Mucosa of rectum (tissue), 2 donors: ENCODE measurements at regions not wholly inside any gene's neighbourhood (a gene's known extent, or its start where the extent isn't known, plus 50 kb on each side); places are given as distances from the start of the nearest gene placed in this dataset.

Experiments
- H3K27ac ChIP-seq, 2 donors: one replicate each; pipeline ENCODE4 v1.7.0; 2013; ENCODE audit warnings: inconsistent platforms in 2 of 2, low read depth in 2 of 2, low read length in 2 of 2
- H3K27me3 ChIP-seq, 2 donors: one replicate each; pipeline ENCODE4 v1.7.0; 2013; ENCODE audit warnings: low read length in 2 of 2; ENCODE audit not compliant: control insufficient read depth in 2 of 2, insufficient read depth in 2 of 2
- H3K36me3 ChIP-seq, 2 donors: one replicate each; pipeline ENCODE4 v1.7.0; 2013; ENCODE audit warnings: low read length in 2 of 2; ENCODE audit not compliant: control insufficient read depth in 2 of 2, insufficient read depth in 2 of 2
- H3K4me1 ChIP-seq, 2 donors: one replicate each; pipeline ENCODE4 v1.7.0; 2013; ENCODE audit warnings: low read length in 2 of 2, mild to moderate bottlenecking in 1 of 2; ENCODE audit not compliant: control insufficient read depth in 2 of 2, insufficient read depth in 2 of 2
- H3K4me3 ChIP-seq, 2 donors: one replicate each; pipeline ENCODE4 v1.7.0; 2013; ENCODE audit warnings: low read length in 2 of 2
- H3K9ac ChIP-seq, 2 donors: one replicate each; pipeline ENCODE4 v1.7.0; 2013; ENCODE audit warnings: low read length in 2 of 2, low read depth in 1 of 2, mild to moderate bottlenecking in 1 of 2
- H3K9me3 ChIP-seq, 2 donors: one replicate each; pipeline ENCODE4 v1.7.0; 2013; ENCODE audit warnings: low read length in 2 of 2; ENCODE audit not compliant: control insufficient read depth in 2 of 2
- donor health status: healthy.
- donor health status: Normal muscosa, but diverticular disease.

GRCh38 chr10:121049489-121049888 is 198.3 kb downstream of the WDR11 start:
- Histone ChIP-seq H3K27me3 (no peaks in the 10 kb centered on the region), H3K36me3 (no peaks in the 10 kb centered on the region), H3K27ac (no peak overlapping the region), H3K9me3 (no peaks in the 10 kb centered on the region), H3K4me3 (no peak overlapping the region), H3K9ac (no peak overlapping the region), H3K4me1 (no peaks in the 10 kb centered on the region)

GRCh38 chr10:121049923-121050322 is 198.8 kb downstream of the WDR11 start:
- no peaks in the 10 kb centered on the region for H3K36me3 ChIP-seq
- no peaks in the 10 kb centered on the region for H3K27me3 ChIP-seq
- no peaks in the 10 kb centered on the region for H3K9me3 ChIP-seq
- no peak overlapping the region for H3K27ac ChIP-seq
- no peaks in the 10 kb centered on the region for H3K4me1 ChIP-seq
- H3K9ac ChIP-seq: no peak overlapping the region
- H3K4me3 ChIP-seq: no peak overlapping the region

GRCh38 chr10:121051171-121051570 is 200.0 kb downstream of the WDR11 start:
- no peaks in the 10 kb centered on the region for H3K36me3 ChIP-seq
- no peaks in the 10 kb centered on the region for H3K27me3 ChIP-seq

GRCh38 chr10:121051696-121052279 is 200.6 kb downstream of the WDR11 start:
- Histone ChIP-seq H3K9ac (no peak overlapping the region), H3K27me3 (no peaks in the 10 kb centered on the region), H3K9me3 (no peaks in the 10 kb centered on the region), H3K4me1 (no peaks in the 10 kb centered on the region), H3K36me3 (no peaks in the 10 kb centered on the region), H3K27ac (no peak overlapping the region), H3K4me3 (no peak overlapping the region)

More at GRCh38 chr10:121051171-121051570, 200.0 kb downstream of the WDR11 start:
- no peak overlapping the region for H3K4me3 ChIP-seq
- H3K4me1 ChIP-seq: no peaks in the 10 kb centered on the region
- no peak overlapping the region for H3K27ac ChIP-seq
- no peaks in the 10 kb centered on the region for H3K9me3 ChIP-seq
- H3K9ac ChIP-seq: no peak overlapping the region

- Histone ChIP-seq H3K27me3 (no peaks in the 10 kb centered on the region), H3K4me3 (no peak overlapping the region), H3K9me3 (no peaks in the 10 kb centered on the region), H3K36me3 (no peaks in the 10 kb centered on the region), H3K27ac (no peak overlapping the region), H3K4me1 (no peaks in the 10 kb centered on the region), H3K9ac (no peak overlapping the region)
Measured at GRCh38 chr10:121053151-121053550, 202.0 kb downstream of the WDR11 start.

GRCh38 chr10:121054874-121055273 is 203.7 kb downstream of the WDR11 start:
- no peaks in the 10 kb centered on the region for H3K36me3 ChIP-seq
- H3K9me3 ChIP-seq: no peaks in the 10 kb centered on the region
- no peak overlapping the region for H3K4me3 ChIP-seq
- H3K9ac ChIP-seq: no peak overlapping the region
- H3K4me1 ChIP-seq: no peaks in the 10 kb centered on the region
- no peaks in the 10 kb centered on the region for H3K27me3 ChIP-seq
- H3K27ac ChIP-seq: no peak overlapping the region

GRCh38 chr10:121057269-121057668 is 206.1 kb downstream of the WDR11 start:
- H3K36me3 ChIP-seq: no peaks in the 10 kb centered on the region

GRCh38 chr10:121058082-121058481 is 206.9 kb downstream of the WDR11 start:
- Histone ChIP-seq H3K27me3 (no peaks in the 10 kb centered on the region), H3K27ac (no peak overlapping the region), H3K36me3 (no peaks in the 10 kb centered on the region), H3K4me3 (no peak overlapping the region), H3K9ac (no peak overlapping the region), H3K9me3 (no peaks in the 10 kb centered on the region), H3K4me1 (no peaks in the 10 kb centered on the region)

More at GRCh38 chr10:121057269-121057668, 206.1 kb downstream of the WDR11 start:
- Histone ChIP-seq H3K27ac (no peak overlapping the region), H3K4me1 (no peaks in the 10 kb centered on the region), H3K27me3 (no peaks in the 10 kb centered on the region), H3K9ac (no peak overlapping the region), H3K9me3 (no peaks in the 10 kb centered on the region), H3K4me3 (no peak overlapping the region)

- H3K27me3 ChIP-seq: no peaks in the 10 kb centered on the region
- peaks cover 0 to 9% of the 10 kb centered on the region in 2 donors for H3K4me1 ChIP-seq
- H3K9ac ChIP-seq: no peak overlapping the region
- no peak overlapping the region for H3K4me3 ChIP-seq
- H3K36me3 ChIP-seq: no peaks in the 10 kb centered on the region
- no peak overlapping the region for H3K27ac ChIP-seq
- no peaks in the 10 kb centered on the region for H3K9me3 ChIP-seq
Measured at GRCh38 chr10:121059351-121059750, 208.2 kb downstream of the WDR11 start.

GRCh38 chr10:121062115-121062514 is 211.0 kb downstream of the WDR11 start:
- no peak overlapping the region for H3K4me3 ChIP-seq
- H3K27me3 ChIP-seq: no peaks in the 10 kb centered on the region
- peaks cover 0 to 9% of the 10 kb centered on the region in 2 donors for H3K4me1 ChIP-seq
- H3K27ac ChIP-seq: no peak overlapping the region
- no peak overlapping the region for H3K9ac ChIP-seq
- no peaks in the 10 kb centered on the region for H3K36me3 ChIP-seq
- H3K9me3 ChIP-seq: no peaks in the 10 kb centered on the region

GRCh38 chr10:121063744-121064143 is 212.6 kb downstream of the WDR11 start:
- Histone ChIP-seq H3K27ac (no peak overlapping the region), H3K4me3 (no peak overlapping the region), H3K9me3 (no peaks in the 10 kb centered on the region), H3K36me3 (no peaks in the 10 kb centered on the region), H3K9ac (no peak overlapping the region), H3K27me3 (no peaks in the 10 kb centered on the region), H3K4me1 (peaks cover 0 to 9% of the 10 kb centered on the region in 2 donors)
